ENCODE measurements at regions not wholly inside any gene's neighbourhood (a gene's known extent, or its start where the extent isn't known, plus 50 kb on each side); places are given as distances from the start of the nearest gene placed in this dataset.

DNA sequence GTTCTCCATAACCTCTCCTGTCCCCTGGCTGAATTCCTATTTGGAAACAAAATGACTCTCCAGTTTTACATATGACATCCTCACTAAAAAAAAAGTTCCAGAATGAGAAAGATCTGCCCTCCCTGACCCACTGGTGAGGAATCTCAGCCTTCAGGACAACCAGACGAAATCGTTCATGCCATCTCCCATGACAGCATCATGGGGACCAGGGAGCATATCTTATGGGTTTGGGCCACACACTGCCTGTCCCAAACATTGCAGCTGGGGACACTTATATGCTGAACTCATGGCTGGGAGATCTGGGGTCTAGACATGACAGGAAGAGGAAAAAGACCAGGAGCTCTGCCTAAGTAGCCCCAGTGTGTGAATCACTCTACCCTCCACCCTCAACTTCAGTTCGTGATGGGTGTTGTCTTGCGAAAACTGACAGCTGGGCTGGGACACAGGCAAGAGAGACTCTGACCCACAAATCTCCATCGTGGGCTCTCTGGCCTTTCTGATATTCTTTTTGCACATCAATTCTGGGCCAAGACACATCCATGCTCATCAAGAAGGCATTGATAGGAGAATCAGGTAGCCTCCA lies 102.0 kb downstream of the ZNF280B start:
- intact Hi-C loops (cut with micrococcal nuclease; ENCODE audit: unreplicated experiment) (no loop called here), in situ Hi-C loops (cut with HindIII; ENCODE audit: extremely low pct_ligation_motif_present, low pct_unique_long_range_greater_than_20kb) (no loop called here)
- Histone ChIP-seq H3K79me2 (ENCODE audit: insufficient read depth, low read length) (no peaks in the 10 kb centered on the region), H3K36me3 (replicated peaks in 1 of 2; ENCODE audit: control insufficient read depth in 1 of 2, insufficient read depth in 2 of 2, low read length in 2 of 2) (no peaks in the 10 kb centered on the region), H3K9ac (ENCODE audit: insufficient read depth, low read depth, low read length) (no peak overlapping the region), H3K4me1 (ENCODE audit: insufficient read depth, low read length) (no peaks in the 10 kb centered on the region), H3K27me3 (ENCODE audit: control insufficient read depth in 1 of 2, insufficient read depth in 2 of 2, low read length in 2 of 2) (peaks cover 0 to 36% of the 10 kb centered on the region in 2 experiments; a peak in 3 of 5 replicates), H3K9me3 (ENCODE audit: low read length) (no peaks in the 10 kb centered on the region), H3K4me2 (ENCODE audit: low read depth, low read length) (no peak overlapping the region), H2AFZ (ENCODE audit: low read length) (no peak overlapping the region), H3K4me3 (replicated peaks in 1 of 3; ENCODE audit: insufficient read depth in 1 of 3, low read depth in 2 of 3, low read length in 3 of 3) (no peak overlapping the region), H3K27ac (ENCODE audit: extremely low read length, insufficient read depth, low read length) (no peak overlapping the region), H4K20me1 (ENCODE audit: insufficient read depth, low read length) (no peaks in the 10 kb centered on the region)
- BruUV-seq (replicated peaks) = no TSS peak
- CTCF ChIA-PET (ENCODE audit: low intra/inter-chr PET ratio, low total read pairs) = no interaction called here
- DNase-seq (ENCODE audit: low spot score) = no peak
- TF ChIP-seq RXRB (CRISPR knock-in tag; IDR thresholded peaks at IDR 0.05; ENCODE audit: borderline replicate concordance) (no peak), ZFP82 (CRISPR knock-in tag; IDR thresholded peaks at IDR 0.05; ENCODE audit: borderline replicate concordance) (no peak), FOXK1 (CRISPR knock-in tag; IDR thresholded peaks at IDR 0.05; ENCODE audit: borderline replicate concordance, low read depth) (no peak), ZFP36L1 (CRISPR knock-in tag; IDR thresholded peaks at IDR 0.05) (no peak), ELF3 (CRISPR knock-in tag; IDR thresholded peaks at IDR 0.05) (no peak), NBN (conservative IDR thresholded peaks at IDR 0.05) (no peak), ZFP91 (CRISPR knock-in tag; IDR thresholded peaks at IDR 0.05; ENCODE audit: borderline replicate concordance) (no peak), SMAD9 (CRISPR knock-in tag; IDR thresholded peaks at IDR 0.05) (no peak), MAX (IDR thresholded peaks at IDR 0.05) (no peak), KDM1A (CRISPR knock-in tag; IDR thresholded peaks at IDR 0.05) (no peak)
- TF ChIP-seq, protein P1, sequence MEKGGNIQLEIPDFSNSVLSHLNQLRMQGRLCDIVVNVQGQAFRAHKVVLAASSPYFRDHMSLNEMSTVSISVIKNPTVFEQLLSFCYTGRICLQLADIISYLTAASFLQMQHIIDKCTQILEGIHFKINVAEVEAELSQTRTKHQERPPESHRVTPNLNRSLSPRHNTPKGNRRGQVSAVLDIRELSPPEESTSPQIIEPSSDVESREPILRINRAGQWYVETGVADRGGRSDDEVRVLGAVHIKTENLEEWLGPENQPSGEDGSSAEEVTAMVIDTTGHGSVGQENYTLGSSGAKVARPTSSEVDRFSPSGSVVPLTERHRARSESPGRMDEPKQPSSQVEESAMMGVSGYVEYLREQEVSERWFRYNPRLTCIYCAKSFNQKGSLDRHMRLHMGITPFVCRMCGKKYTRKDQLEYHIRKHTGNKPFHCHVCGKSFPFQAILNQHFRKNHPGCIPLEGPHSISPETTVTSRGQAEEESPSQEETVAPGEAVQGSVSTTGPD (CRISPR knock-in tag; IDR thresholded peaks at IDR 0.05) = no peak
- no peak for FAIRE-seq
- no peak for ATAC-seq
- POLR2A ChIA-PET = no interaction called here
- 28% methylated on average over 5 of the region's 5 CpGs for WGBS (ENCODE audit: low lambda C conversion rate)

All from HepG2 (cell line).